GM12878 (cell line): ENCODE measurements at regions not wholly inside any gene's neighbourhood (a gene's known extent, or its start where the extent isn't known, plus 50 kb on each side); places are given as distances from the start of the nearest gene placed in this dataset.

ENCODE experiments used
- POLR2AphosphoS2 ChIP-seq: IDR thresholded peaks from 2 replicates; pipeline ENCODE4 v1.6.1; 2011; ENCODE audit warnings: low read depth, mild to moderate bottlenecking, low read length, improper control_type of control experiment, moderate library complexity
- SPI1 ChIP-seq: IDR thresholded peaks from 2 replicates; pipeline ENCODE4 v1.6.1; 2011; ENCODE audit warnings: low read depth, mild to moderate bottlenecking, low read length, moderate library complexity, borderline replicate concordance; ENCODE audit not compliant: insufficient read depth

DNA sequence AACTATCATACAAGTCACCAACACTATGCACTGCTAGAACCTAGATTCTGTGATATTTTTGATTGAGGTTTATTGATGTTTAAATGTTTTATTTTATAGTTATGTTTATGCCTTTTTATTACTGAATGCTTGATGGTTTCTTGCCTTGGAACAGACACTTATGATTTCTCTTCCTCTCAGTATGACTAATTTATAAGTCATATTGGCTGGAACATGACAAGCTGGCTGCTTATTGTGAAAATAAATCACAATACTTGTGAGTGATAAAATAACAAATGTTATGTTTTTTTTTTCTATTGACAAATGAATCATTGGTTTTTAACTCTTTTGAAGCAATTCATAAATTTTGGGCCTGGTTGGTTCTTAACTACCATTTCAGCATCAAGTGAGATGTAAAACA lies 142.0 kb upstream of the MALRD1 start:
- TF ChIP-seq POLR2AphosphoS2, result no peak
- TF ChIP-seq SPI1, result no peak
